HG03135 (cell line): ENCODE measurements at regions not wholly inside any gene's neighbourhood (a gene's known extent, or its start where the extent isn't known, plus 50 kb on each side); places are given as distances from the start of the nearest gene placed in this dataset.

Experiments
- ATAC-seq: cut with Tn5 transposase; IDR thresholded peaks from one replicate; pipeline ENCODE4 v1.9.1; 2021; ENCODE audit warnings: mild to moderate bottlenecking, moderate library complexity; ENCODE audit not compliant: unreplicated experiment

GRCh38 chr10:43715334-43715733 lies 66.7 kb upstream of the ZNF32 start:
- no peak for ATAC-seq

- no peak for ATAC-seq
Measured at GRCh38 chr10:43712821-43713584, 64.3 kb upstream of the ZNF32 start.

- no peak for ATAC-seq
Measured at GRCh38 chr10:43710772-43711471, 62.2 kb upstream of the ZNF32 start.

GRCh38 chr10:43708262-43708661 lies 59.6 kb upstream of the ZNF32 start:
- ATAC-seq: no peak

GRCh38 chr10:43707770-43708169 lies 59.1 kb upstream of the ZNF32 start:
- ATAC-seq: no peak

- no peak for ATAC-seq
Measured at GRCh38 chr10:43706166-43706565, 57.5 kb upstream of the ZNF32 start.

GRCh38 chr10:43703286-43703685 lies 54.6 kb upstream of the ZNF32 start:
- ATAC-seq: no peak

GRCh38 chr10:43702936-43703281 lies 54.2 kb upstream of the ZNF32 start:
- no peak for ATAC-seq

GRCh38 chr10:43702213-43702935 lies 53.7 kb upstream of the ZNF32 start:
- no peak for ATAC-seq

- no peak for ATAC-seq
Measured at GRCh38 chr10:43701295-43701694, 52.6 kb upstream of the ZNF32 start.

GRCh38 chr10:43700306-43700705 lies 51.6 kb upstream of the ZNF32 start:
- ATAC-seq: no peak

- no peak for ATAC-seq
Measured at GRCh38 chr10:43699516-43699915, 50.8 kb upstream of the ZNF32 start.
